Fibroblast of lung (primary cell): ENCODE measurements at regions not wholly inside any gene's neighbourhood (a gene's known extent, or its start where the extent isn't known, plus 50 kb on each side); places are given as distances from the start of the nearest gene placed in this dataset.

Source experiments
- DNase-seq, 2 donors: peaks; one replicate each; pipeline versions ENCODE4 v3.0.0 to v3.0.0-alpha.2; 2010; ENCODE audit warnings: low read depth in 2 of 2
- H2AFZ ChIP-seq: 2 replicates; pipeline ENCODE4 v1.5.1; 2012; ENCODE audit warnings: low read length, control low read depth, inconsistent platforms
- H3K27ac ChIP-seq: 2 replicates; pipeline ENCODE4 v1.5.1; 2011; ENCODE audit warnings: low read length, control low read depth; ENCODE audit not compliant: insufficient read depth
- H3K27me3 ChIP-seq: 2 replicates; pipeline ENCODE4 v1.5.1; 2011; ENCODE audit warnings: mild to moderate bottlenecking, low read length; ENCODE audit not compliant: control insufficient read depth, insufficient read depth
- H3K36me3 ChIP-seq: 2 replicates; pipeline ENCODE4 v1.5.1; 2011; ENCODE audit warnings: low read length; ENCODE audit not compliant: control insufficient read depth, insufficient read depth
- H3K4me1 ChIP-seq: 2 replicates; pipeline ENCODE4 v1.5.1; 2011; ENCODE audit warnings: low read length; ENCODE audit not compliant: control insufficient read depth, insufficient read depth; ENCODE audit errors: extremely low read depth
- H3K4me2 ChIP-seq: 2 replicates; pipeline ENCODE4 v1.5.1; 2011; ENCODE audit warnings: low read length, control low read depth; ENCODE audit not compliant: insufficient read depth; ENCODE audit errors: extremely low read depth
- H3K4me3 ChIP-seq, 4 experiments: fragments of 200-600 bp in 1 of 4; sonication (generic) in 1 of 4; replicated peaks in 1 of 4; 2 replicates each; pipeline ENCODE4 v1.5.1; 2011 to 2016; ENCODE audit warnings: low read length in 4 of 4, low read depth in 3 of 4, mild to moderate bottlenecking in 3 of 4, control low read depth in 2 of 4, inconsistent platforms in 1 of 4, mixed read lengths in 1 of 4; ENCODE audit not compliant: insufficient read depth in 1 of 4; ENCODE audit errors: control extremely low read depth in 1 of 4
- H3K79me2 ChIP-seq: 2 replicates; pipeline ENCODE4 v1.5.1; 2012; ENCODE audit warnings: mild to moderate bottlenecking, low read length, inconsistent platforms; ENCODE audit not compliant: control insufficient read depth, insufficient read depth
- H3K9ac ChIP-seq: 2 replicates; pipeline ENCODE4 v1.5.1; 2011; ENCODE audit warnings: mild to moderate bottlenecking, low read length, control low read depth; ENCODE audit not compliant: insufficient read depth
- H3K9me3 ChIP-seq: 2 replicates; pipeline ENCODE4 v1.5.1; 2012; ENCODE audit warnings: low read depth, low read length; ENCODE audit not compliant: control insufficient read depth, insufficient read depth
- H4K20me1 ChIP-seq: 2 replicates; pipeline ENCODE4 v1.5.1; 2011; ENCODE audit warnings: low read length; ENCODE audit not compliant: control insufficient read depth, insufficient read depth; ENCODE audit errors: extremely low read depth
- CTCF ChIP-seq, 2 donors: IDR thresholded peaks in 1 of 2; conservative IDR thresholded peaks in 1 of 2; 1 replicate in 1 of 2; 2 replicates in 1 of 2; pipeline ENCODE4 v1.5.1; 2011 to 2012; ENCODE audit warnings: low read length in 2 of 2, control low read depth in 1 of 2, inconsistent platforms in 1 of 2, low read depth in 1 of 2, mild to moderate bottlenecking in 1 of 2
- EZH2 ChIP-seq: IDR thresholded peaks from 2 replicates; pipeline ENCODE4 v1.5.1; 2012; ENCODE audit warnings: low read length, control low read depth, mild to moderate bottlenecking; ENCODE audit errors: missing control alignments

DNA sequence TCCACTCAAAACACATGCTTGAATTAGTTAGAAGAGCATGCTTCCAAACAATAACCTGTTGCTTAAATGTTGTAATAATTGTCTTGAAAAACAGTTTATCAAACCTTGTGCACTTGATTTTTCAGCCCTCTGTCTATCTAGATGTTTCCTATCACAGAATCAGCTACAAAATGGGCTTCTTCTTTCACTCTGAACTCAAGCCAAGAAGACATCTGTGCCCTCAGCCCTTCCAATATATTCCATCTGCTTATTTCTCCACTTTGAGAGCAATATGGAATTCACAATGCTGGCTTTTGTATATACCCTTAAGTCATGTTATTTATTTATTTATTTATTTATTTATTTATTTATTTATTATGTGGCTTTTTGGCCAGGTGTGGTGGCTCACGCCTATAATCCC lies 234.2 kb downstream of the TOX3 start:
- no peaks in the 10 kb centered on the region for H3K9me3 ChIP-seq
- no peak overlapping the region for H3K4me3 ChIP-seq
- TF ChIP-seq CTCF (conservative IDR thresholded peaks at IDR 0.05 in 1 of 2, IDR thresholded peaks at IDR 0.05 in 1 of 2; ENCODE audit: low read depth in 1 of 2, low read length in 2 of 2) (no peak), EZH2 (no peak)
- H3K27me3 ChIP-seq, result no peaks in the 10 kb centered on the region
- H3K27ac ChIP-seq, result no peak overlapping the region
- H4K20me1 ChIP-seq, result no peaks in the 10 kb centered on the region
- no peaks in the 10 kb centered on the region for H3K4me1 ChIP-seq
- H3K79me2 ChIP-seq, result no peaks in the 10 kb centered on the region
- no peaks in the 10 kb centered on the region for H3K36me3 ChIP-seq
- H3K4me2 ChIP-seq, result no peak overlapping the region
- DNase-seq, result no peak
- H2AFZ ChIP-seq, result no peak overlapping the region
- no peak overlapping the region for H3K9ac ChIP-seq

DNA sequence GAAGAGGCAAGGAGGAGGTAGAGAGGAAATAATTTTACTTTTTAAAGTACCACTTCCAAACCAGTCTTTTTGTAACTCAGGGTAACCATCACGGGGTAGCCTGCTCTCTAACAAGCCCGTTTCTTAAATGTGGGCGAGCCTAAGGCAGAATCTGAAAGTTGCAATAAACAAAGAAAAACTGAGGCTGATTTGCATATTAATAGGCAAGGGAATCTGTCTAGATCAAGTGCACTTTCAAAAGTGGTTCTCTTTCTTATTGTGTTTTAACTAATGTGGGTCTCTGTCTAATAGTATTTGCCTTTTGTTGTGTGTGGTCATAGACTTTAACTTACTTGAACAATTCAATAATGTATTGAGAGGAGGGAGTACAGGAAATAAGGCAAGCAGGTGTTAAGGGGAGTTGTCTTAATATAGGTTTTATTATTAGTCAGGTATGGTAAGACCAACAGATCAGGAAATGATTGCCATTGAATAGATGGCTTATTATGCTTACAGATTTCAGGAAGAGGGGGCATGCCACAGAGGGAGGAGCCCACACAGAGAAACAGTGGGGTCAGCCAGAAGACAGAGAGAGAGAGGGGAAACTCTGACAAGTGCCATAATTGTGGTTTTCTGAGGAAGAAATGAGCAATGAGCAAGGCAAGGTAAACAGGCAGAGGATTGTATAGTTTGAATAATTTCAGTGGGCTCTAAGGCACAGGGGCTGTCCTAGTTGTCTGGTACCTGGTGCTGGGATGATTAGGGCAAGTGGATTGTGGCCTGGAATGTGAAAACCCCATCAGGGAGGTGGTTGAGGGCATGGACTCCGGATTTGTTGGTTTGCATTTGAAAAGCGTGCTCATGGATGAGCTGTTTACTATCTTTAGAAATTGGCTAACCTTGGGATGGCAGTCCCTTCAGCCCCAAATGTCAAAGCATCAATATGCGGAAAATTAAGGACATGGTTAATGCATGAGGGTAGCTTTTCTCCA lies 237.2 kb downstream of the TOX3 start:
- Histone ChIP-seq H3K27ac (no peak overlapping the region), H3K4me3 (no peak overlapping the region)

GRCh38 chr16:52308051-52308450 lies 238.9 kb downstream of the TOX3 start:
- no peak for DNase-seq
- TF ChIP-seq CTCF (conservative IDR thresholded peaks at IDR 0.05 in 1 of 2, IDR thresholded peaks at IDR 0.05 in 1 of 2; ENCODE audit: low read depth in 1 of 2, low read length in 2 of 2) (no peak), EZH2 (no peak)
- no peaks in the 10 kb centered on the region for H3K36me3 ChIP-seq

More for the DNA sequence above, 237.2 kb downstream of the TOX3 start:
- Histone ChIP-seq H3K36me3 (no peaks in the 10 kb centered on the region), H3K79me2 (no peaks in the 10 kb centered on the region), H3K9ac (no peak overlapping the region), H3K4me2 (no peak overlapping the region), H3K9me3 (no peaks in the 10 kb centered on the region), H3K27me3 (no peaks in the 10 kb centered on the region), H2AFZ (no peak overlapping the region), H4K20me1 (no peaks in the 10 kb centered on the region), H3K4me1 (no peaks in the 10 kb centered on the region)
- TF ChIP-seq EZH2, result no peak
- TF ChIP-seq CTCF (conservative IDR thresholded peaks at IDR 0.05 in 1 of 2, IDR thresholded peaks at IDR 0.05 in 1 of 2; ENCODE audit: low read depth in 1 of 2, low read length in 2 of 2), result no peak
- no peak for DNase-seq

More at GRCh38 chr16:52308051-52308450, 238.9 kb downstream of the TOX3 start:
- no peak overlapping the region for H3K27ac ChIP-seq
- no peaks in the 10 kb centered on the region for H4K20me1 ChIP-seq
- H3K9me3 ChIP-seq, result no peaks in the 10 kb centered on the region
- H3K9ac ChIP-seq, result no peak overlapping the region
- no peaks in the 10 kb centered on the region for H3K4me1 ChIP-seq
- no peak overlapping the region for H3K4me3 ChIP-seq
- no peak overlapping the region for H3K4me2 ChIP-seq
- no peaks in the 10 kb centered on the region for H3K79me2 ChIP-seq
- H2AFZ ChIP-seq, result no peak overlapping the region
- H3K27me3 ChIP-seq, result no peaks in the 10 kb centered on the region
